ENCODE measurements at regions not wholly inside any gene's neighbourhood (a gene's known extent, or its start where the extent isn't known, plus 50 kb on each side); places are given as distances from the start of the nearest gene placed in this dataset.
A peak's percentile ranks its signal among the peaks of the same experiment; 100 is the strongest.
"Not testable (repeated sequence)": the region's sequence is repeated elsewhere in the genome, so short reads cannot be mapped to it uniquely, and the experiment has no call there.

DNA sequence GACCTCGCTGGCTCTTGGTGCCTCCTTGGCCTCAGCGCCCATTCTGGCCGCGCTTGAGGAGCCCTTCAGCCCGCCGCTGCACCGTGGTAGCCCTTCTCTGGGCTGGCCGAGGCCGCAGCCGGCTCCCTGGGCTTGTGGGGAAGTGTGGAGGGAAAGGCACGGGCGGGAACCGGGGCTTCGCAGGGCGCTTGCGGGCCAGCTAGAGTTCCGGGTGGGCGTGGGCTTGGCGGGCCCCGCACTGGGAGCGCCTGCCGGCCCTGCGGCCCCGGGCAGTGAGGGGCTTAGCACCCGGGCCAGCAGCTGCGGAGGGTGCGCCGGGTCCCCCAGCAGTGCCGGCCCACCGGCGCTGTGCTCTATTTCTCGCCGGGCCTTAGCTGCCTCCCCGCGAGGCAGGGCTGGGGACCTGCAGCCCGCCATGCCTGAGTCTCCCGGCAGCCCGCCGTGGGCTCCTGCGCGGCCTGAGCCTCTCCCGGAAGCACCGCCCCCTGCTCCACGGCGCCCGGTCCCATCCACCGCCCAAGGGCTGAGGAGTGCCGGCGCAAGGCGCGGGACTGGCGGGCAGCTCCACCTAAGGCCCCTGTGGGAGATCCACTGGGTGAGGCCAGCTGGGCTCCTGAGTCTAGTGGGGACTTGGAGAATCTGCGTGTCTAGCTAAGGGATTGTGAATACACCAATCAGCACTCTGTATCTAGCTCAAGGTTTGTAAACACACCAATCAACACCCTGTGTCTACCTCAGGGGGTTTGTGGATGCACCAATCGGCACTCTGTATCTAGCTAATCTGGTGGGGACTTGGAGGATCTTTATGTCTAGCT lies 141.1 kb downstream of the SLCO4C1 start:
- not testable (repeated sequence) for H3K9me3 ChIP-seq (ENCODE audit: control insufficient read depth in 2 of 2, insufficient read depth in 1 of 2, low read length in 1 of 2); H3K4me3 ChIP-seq (ENCODE audit: low read length in 2 of 2); H3K4me1 ChIP-seq (ENCODE audit: control insufficient read depth in 2 of 2, insufficient read depth in 2 of 2, low read length in 2 of 2); H3K27ac ChIP-seq (ENCODE audit: low read depth in 1 of 2, low read length in 1 of 2); H3K36me3 ChIP-seq (ENCODE audit: control insufficient read depth in 2 of 2, insufficient read depth in 2 of 2, low read length in 1 of 2); H3K27me3 ChIP-seq (ENCODE audit: control insufficient read depth in 2 of 2, insufficient read depth in 1 of 2, low read length in 1 of 2)
- peak in 1 of 9 donors; percentile 16 for DNase-seq (ENCODE audit: low read depth in 6 of 9, low spot score in 9 of 9)
- WGBS = 95% methylated on average over 54 of the region's 54 CpGs

DNA sequence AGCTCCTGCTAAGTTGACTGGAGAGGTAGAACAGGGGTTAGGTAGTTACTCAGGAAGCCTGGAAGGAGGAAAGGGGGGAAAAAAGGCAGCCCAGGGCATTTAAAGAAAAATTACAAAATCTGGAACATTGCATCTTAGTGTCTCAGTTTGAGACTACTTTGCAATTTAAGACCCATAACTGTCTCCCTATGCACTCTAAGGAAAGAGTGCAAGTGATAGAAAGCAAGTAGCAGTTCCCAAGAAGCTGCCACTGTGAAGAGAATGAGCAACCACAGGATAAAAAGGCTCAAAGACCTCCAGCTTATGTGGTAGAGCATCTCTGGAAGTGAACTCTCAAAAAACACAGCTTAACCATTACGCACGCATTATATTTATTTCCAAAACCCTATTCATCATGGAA lies 141.8 kb downstream of the SLCO4C1 start:
- H3K4me3 ChIP-seq (ENCODE audit: low read length in 2 of 2) = no peak overlapping the region

DNA sequence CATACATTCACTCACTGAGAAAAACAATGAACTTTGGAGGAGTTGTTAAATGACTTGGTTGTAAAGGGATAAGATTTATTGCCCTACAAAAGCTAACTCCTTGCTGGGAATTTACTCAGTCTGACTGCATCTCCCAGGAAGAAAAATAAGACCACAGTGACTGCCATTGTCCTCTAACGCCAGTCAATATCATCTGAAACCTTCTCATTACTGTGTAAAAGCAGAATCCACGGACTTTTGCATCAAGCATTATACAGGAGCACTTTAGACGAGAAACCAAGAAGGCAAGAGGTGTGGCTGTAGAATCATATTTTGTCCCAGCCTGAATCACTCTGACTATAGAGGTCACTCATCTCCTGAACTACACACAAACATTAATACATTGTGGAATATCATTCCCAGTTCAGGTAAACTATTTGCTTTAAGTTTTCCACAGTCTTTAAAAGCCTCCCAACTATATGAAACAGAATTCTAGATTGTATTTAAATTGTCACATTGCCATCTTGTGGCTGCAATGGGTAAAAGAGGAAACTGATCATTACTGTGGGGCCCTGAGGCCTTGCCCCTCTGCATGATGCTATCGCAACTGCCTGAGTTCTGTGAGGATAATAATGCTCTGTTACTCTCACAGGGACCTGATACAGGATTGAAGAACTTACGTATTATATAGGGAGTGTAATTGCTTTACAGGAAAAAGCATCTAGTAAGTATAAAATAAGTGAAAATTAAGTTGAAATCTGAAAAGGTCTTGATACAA lies 142.9 kb downstream of the SLCO4C1 start:
- Histone ChIP-seq H3K27ac (ENCODE audit: low read depth in 1 of 2, low read length in 1 of 2) (no peak overlapping the region), H3K27me3 (ENCODE audit: control insufficient read depth in 2 of 2, insufficient read depth in 1 of 2, low read length in 1 of 2) (no peaks in the 10 kb centered on the region), H3K36me3 (ENCODE audit: control insufficient read depth in 2 of 2, insufficient read depth in 2 of 2, low read length in 1 of 2) (no peaks in the 10 kb centered on the region), H3K4me3 (ENCODE audit: low read length in 2 of 2) (no peak overlapping the region), H3K9me3 (ENCODE audit: control insufficient read depth in 2 of 2, insufficient read depth in 1 of 2, low read length in 1 of 2) (no peaks in the 10 kb centered on the region), H3K4me1 (ENCODE audit: control insufficient read depth in 2 of 2, insufficient read depth in 2 of 2, low read length in 2 of 2) (no peaks in the 10 kb centered on the region)
- DNase-seq (ENCODE audit: low read depth in 6 of 9, low spot score in 9 of 9) = peak in 3 of 9 donors; percentile 3 to 40 (median 4)
- WGBS = 65% methylated on average over 5 of the region's 5 CpGs

More for the DNA sequence above, 141.8 kb downstream of the SLCO4C1 start:
- H3K36me3 ChIP-seq (ENCODE audit: control insufficient read depth in 2 of 2, insufficient read depth in 2 of 2, low read length in 1 of 2) = no peaks in the 10 kb centered on the region
- H3K4me1 ChIP-seq (ENCODE audit: control insufficient read depth in 2 of 2, insufficient read depth in 2 of 2, low read length in 2 of 2) = no peaks in the 10 kb centered on the region
- no peak overlapping the region for H3K27ac ChIP-seq (ENCODE audit: low read depth in 1 of 2, low read length in 1 of 2)
- no peaks in the 10 kb centered on the region for H3K27me3 ChIP-seq (ENCODE audit: control insufficient read depth in 2 of 2, insufficient read depth in 1 of 2, low read length in 1 of 2)
- peak in 1 of 9 donors; percentile 2 for DNase-seq (ENCODE audit: low read depth in 6 of 9, low spot score in 9 of 9)
- no peaks in the 10 kb centered on the region for H3K9me3 ChIP-seq (ENCODE audit: control insufficient read depth in 2 of 2, insufficient read depth in 1 of 2, low read length in 1 of 2)
- 94% methylated on average over 2 of the region's 2 CpGs for WGBS

DNA sequence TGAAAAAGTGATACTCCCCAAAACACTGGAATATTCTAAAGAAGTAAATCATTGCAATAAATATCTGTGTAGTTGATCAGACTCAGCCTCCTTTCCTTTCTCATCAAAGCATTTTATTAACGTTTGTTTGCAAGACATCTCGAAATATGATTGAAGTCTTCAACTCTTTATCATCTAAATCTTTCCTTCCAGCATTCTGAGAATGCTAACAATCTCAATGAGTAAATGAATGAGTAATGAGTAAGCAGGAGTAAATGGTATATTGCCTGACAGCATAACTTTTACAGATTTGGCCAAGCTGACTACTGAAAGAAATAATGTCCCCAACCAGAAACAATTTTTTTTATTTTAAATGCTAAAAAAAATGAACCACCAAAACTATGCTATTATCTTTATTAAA lies 157.1 kb downstream of the SLCO4C1 start:
- H3K36me3 ChIP-seq (ENCODE audit: control insufficient read depth in 2 of 2, insufficient read depth in 2 of 2, low read length in 1 of 2) = no peaks in the 10 kb centered on the region
- no peak overlapping the region for H3K27ac ChIP-seq (ENCODE audit: low read depth in 1 of 2, low read length in 1 of 2)
- no peaks in the 10 kb centered on the region for H3K9me3 ChIP-seq (ENCODE audit: control insufficient read depth in 2 of 2, insufficient read depth in 1 of 2, low read length in 1 of 2)
- no peaks in the 10 kb centered on the region for H3K4me1 ChIP-seq (ENCODE audit: control insufficient read depth in 2 of 2, insufficient read depth in 2 of 2, low read length in 2 of 2)
- DNase-seq (ENCODE audit: low read depth in 6 of 9, low spot score in 9 of 9) = no peak
- 93% methylated on average over 2 of the region's 2 CpGs for WGBS
- no peak overlapping the region for H3K4me3 ChIP-seq (ENCODE audit: low read length in 2 of 2)
- no peaks in the 10 kb centered on the region for H3K27me3 ChIP-seq (ENCODE audit: control insufficient read depth in 2 of 2, insufficient read depth in 1 of 2, low read length in 1 of 2)

DNA sequence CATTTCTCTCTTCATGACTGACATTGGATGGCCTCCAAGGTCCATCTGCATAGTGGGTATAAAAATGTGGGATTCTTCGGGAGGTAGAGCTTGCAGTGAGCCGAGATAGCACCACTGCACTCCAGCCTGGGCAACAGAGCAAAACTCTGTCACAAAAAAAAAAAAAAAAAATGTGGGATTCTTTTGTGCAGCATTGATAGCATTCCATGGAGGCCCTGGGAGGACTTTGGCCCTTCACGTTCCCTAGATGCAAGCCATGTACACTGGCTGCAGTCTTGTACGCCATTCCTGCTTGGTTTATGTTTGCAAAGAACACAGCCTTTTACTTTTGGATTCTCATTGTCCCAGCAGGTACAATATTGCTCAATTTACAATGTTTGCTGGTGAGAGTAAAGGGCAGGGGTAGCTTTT lies 157.8 kb downstream of the SLCO4C1 start:
- DNase-seq (ENCODE audit: low read depth in 6 of 9, low spot score in 9 of 9) = no peak
- H3K36me3 ChIP-seq (ENCODE audit: control insufficient read depth in 2 of 2, insufficient read depth in 2 of 2, low read length in 1 of 2) = no peaks in the 10 kb centered on the region
- no peaks in the 10 kb centered on the region for H3K4me1 ChIP-seq (ENCODE audit: control insufficient read depth in 2 of 2, insufficient read depth in 2 of 2, low read length in 2 of 2)
- H3K27ac ChIP-seq (ENCODE audit: low read depth in 1 of 2, low read length in 1 of 2) = no peak overlapping the region
- H3K4me3 ChIP-seq (ENCODE audit: low read length in 2 of 2) = no peak overlapping the region
- no peaks in the 10 kb centered on the region for H3K27me3 ChIP-seq (ENCODE audit: control insufficient read depth in 2 of 2, insufficient read depth in 1 of 2, low read length in 1 of 2)
- WGBS = 95% methylated on average over 4 of the region's 4 CpGs
- H3K9me3 ChIP-seq (ENCODE audit: control insufficient read depth in 2 of 2, insufficient read depth in 1 of 2, low read length in 1 of 2) = no peaks in the 10 kb centered on the region

DNA sequence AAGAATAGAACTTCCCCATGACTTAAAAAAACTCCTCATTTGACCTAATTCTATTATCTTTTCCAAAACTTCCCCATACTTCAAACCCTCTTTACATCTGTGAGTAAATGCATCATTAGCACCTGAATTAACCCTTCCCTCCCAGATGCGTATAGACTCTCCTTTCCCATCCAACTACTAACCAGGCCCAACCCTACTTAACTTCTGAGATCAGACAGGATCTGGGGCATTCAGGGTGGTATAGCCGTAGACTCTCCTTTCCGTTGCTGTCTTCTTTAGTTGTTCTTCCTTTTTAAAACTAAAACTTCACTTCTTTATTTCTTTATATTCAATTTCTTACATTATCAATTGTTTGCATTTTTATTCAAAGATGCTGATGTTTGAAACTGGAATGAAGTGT lies 165.2 kb downstream of the SLCO4C1 start:
- Histone ChIP-seq H3K4me1 (ENCODE audit: control insufficient read depth in 2 of 2, insufficient read depth in 2 of 2, low read length in 2 of 2) (no peaks in the 10 kb centered on the region), H3K9me3 (ENCODE audit: control insufficient read depth in 2 of 2, insufficient read depth in 1 of 2, low read length in 1 of 2) (no peaks in the 10 kb centered on the region), H3K4me3 (ENCODE audit: low read length in 2 of 2) (no peak overlapping the region), H3K27ac (ENCODE audit: low read depth in 1 of 2, low read length in 1 of 2) (no peak overlapping the region), H3K36me3 (ENCODE audit: control insufficient read depth in 2 of 2, insufficient read depth in 2 of 2, low read length in 1 of 2) (no peaks in the 10 kb centered on the region), H3K27me3 (ENCODE audit: control insufficient read depth in 2 of 2, insufficient read depth in 1 of 2, low read length in 1 of 2) (no peaks in the 10 kb centered on the region)
- 98% methylated on average over 3 of the region's 3 CpGs for WGBS
- DNase-seq (ENCODE audit: low read depth in 6 of 9, low spot score in 9 of 9) = no peak

DNA sequence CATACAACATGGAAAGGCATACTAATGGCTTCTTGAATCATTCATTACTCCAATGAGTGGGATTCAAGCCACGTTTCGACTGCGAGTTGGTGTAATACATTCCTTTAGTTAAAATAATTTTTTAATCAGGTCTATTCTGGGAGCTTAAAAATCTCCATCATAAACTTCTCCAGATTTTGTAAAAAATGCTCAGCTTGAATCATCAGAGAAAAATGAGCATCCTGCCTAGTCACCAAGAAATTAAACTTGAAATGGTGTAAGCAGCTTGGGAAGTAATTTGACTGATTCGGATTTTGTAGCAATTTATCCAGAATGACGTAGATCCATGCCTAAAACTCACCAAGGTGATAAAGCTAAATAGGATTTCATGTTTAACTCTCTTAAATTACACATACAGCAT lies 165.7 kb downstream of the SLCO4C1 start:
- no peak for DNase-seq (ENCODE audit: low read depth in 6 of 9, low spot score in 9 of 9)
- no peaks in the 10 kb centered on the region for H3K9me3 ChIP-seq (ENCODE audit: control insufficient read depth in 2 of 2, insufficient read depth in 1 of 2, low read length in 1 of 2)
- H3K27me3 ChIP-seq (ENCODE audit: control insufficient read depth in 2 of 2, insufficient read depth in 1 of 2, low read length in 1 of 2) = no peaks in the 10 kb centered on the region
- no peaks in the 10 kb centered on the region for H3K4me1 ChIP-seq (ENCODE audit: control insufficient read depth in 2 of 2, insufficient read depth in 2 of 2, low read length in 2 of 2)
- H3K36me3 ChIP-seq (ENCODE audit: control insufficient read depth in 2 of 2, insufficient read depth in 2 of 2, low read length in 1 of 2) = no peaks in the 10 kb centered on the region
- H3K27ac ChIP-seq (ENCODE audit: low read depth in 1 of 2, low read length in 1 of 2) = no peak overlapping the region
- H3K4me3 ChIP-seq (ENCODE audit: low read length in 2 of 2) = no peak overlapping the region
- WGBS = 96% methylated on average over 5 of the region's 5 CpGs

DNA sequence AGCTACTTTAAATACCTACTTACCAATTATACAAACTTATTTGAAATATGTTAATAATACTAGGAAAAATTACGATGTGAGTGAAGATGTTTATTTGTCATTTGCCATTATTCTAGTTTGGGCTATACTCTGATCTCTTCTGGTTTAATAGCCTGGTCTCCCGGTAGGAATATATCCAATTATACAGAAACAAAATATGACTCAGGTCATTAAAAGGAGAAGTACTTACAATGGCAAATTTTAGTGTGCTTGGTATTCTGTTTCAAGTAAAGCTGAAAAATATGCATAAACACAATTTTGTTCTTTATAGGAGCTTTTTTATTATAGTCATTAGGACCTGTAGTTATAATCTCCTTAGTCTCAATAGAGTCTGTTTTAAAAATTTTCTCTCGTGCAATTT lies 176.8 kb downstream of the SLCO4C1 start:
- Histone ChIP-seq H3K27me3 (ENCODE audit: control insufficient read depth in 2 of 2, insufficient read depth in 1 of 2, low read length in 1 of 2) (no peaks in the 10 kb centered on the region), H3K4me3 (ENCODE audit: low read length in 2 of 2) (no peak overlapping the region), H3K4me1 (ENCODE audit: control insufficient read depth in 2 of 2, insufficient read depth in 2 of 2, low read length in 2 of 2) (no peaks in the 10 kb centered on the region), H3K36me3 (ENCODE audit: control insufficient read depth in 2 of 2, insufficient read depth in 2 of 2, low read length in 1 of 2) (no peaks in the 10 kb centered on the region), H3K9me3 (ENCODE audit: control insufficient read depth in 2 of 2, insufficient read depth in 1 of 2, low read length in 1 of 2) (no peaks in the 10 kb centered on the region), H3K27ac (ENCODE audit: low read depth in 1 of 2, low read length in 1 of 2) (no peak overlapping the region)
- 89% methylated on average over 3 of the region's 3 CpGs for WGBS
- DNase-seq (ENCODE audit: low read depth in 6 of 9, low spot score in 9 of 9) = no peak

DNA sequence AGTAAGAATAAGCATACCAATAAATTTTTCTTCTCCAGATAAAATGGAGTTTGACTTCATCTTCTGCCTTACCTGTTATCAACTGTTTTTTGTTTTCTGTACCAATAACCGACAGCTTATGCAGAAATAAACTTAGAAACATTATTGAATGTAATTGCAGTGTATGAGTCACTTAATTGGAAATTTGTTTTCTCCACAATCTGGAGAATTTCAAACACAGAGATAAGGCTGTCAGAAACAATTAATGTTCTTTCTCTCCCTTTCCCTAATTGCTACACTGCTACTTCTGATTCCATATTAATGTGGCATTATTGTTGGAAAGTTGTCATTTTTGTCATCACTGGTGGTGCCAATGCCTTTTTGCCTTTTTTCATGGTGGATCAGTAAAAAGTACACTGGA lies 180.3 kb downstream of the SLCO4C1 start:
- WGBS = 92% methylated on average over 1 of the region's 1 CpG
- no peaks in the 10 kb centered on the region for H3K36me3 ChIP-seq (ENCODE audit: control insufficient read depth in 2 of 2, insufficient read depth in 2 of 2, low read length in 1 of 2)
- no peaks in the 10 kb centered on the region for H3K9me3 ChIP-seq (ENCODE audit: control insufficient read depth in 2 of 2, insufficient read depth in 1 of 2, low read length in 1 of 2)
- H3K27ac ChIP-seq (ENCODE audit: low read depth in 1 of 2, low read length in 1 of 2) = no peak overlapping the region
- no peak overlapping the region for H3K4me3 ChIP-seq (ENCODE audit: low read length in 2 of 2)
- DNase-seq (ENCODE audit: low read depth in 6 of 9, low spot score in 9 of 9) = no peak
- no peaks in the 10 kb centered on the region for H3K27me3 ChIP-seq (ENCODE audit: control insufficient read depth in 2 of 2, insufficient read depth in 1 of 2, low read length in 1 of 2)
- no peaks in the 10 kb centered on the region for H3K4me1 ChIP-seq (ENCODE audit: control insufficient read depth in 2 of 2, insufficient read depth in 2 of 2, low read length in 2 of 2)

Measured in thymus (tissue), 11 donors.